ENCODE measurements at regions not wholly inside any gene's neighbourhood (a gene's known extent, or its start where the extent isn't known, plus 50 kb on each side); places are given as distances from the start of the nearest gene placed in this dataset.
"Not testable (repeated sequence)": the region's sequence is repeated elsewhere in the genome, so short reads cannot be mapped to it uniquely, and the experiment has no call there.

GRCh38 chr6:21333715-21334114 lies 259.8 kb upstream of the SOX4 start:
- DNase-seq, result no peak

GRCh38 chr6:21334651-21335050 lies 258.9 kb upstream of the SOX4 start:
- DNase-seq, result no peak

GRCh38 chr6:21335591-21335990 lies 258.0 kb upstream of the SOX4 start:
- DNase-seq, result no peak

GRCh38 chr6:21337263-21337662 lies 256.3 kb upstream of the SOX4 start:
- DNase-seq, result no peak

- DNase-seq, result no peak
These were observed 253.0 kb upstream of the SOX4 start for GRCh38 chr6:21340573-21340972.

- no peak for DNase-seq
These were observed 251.6 kb upstream of the SOX4 start for GRCh38 chr6:21341910-21342309.

- DNase-seq, result no peak
These were observed 251.1 kb upstream of the SOX4 start for GRCh38 chr6:21342501-21342900.

GRCh38 chr6:21345704-21346103 lies 247.8 kb upstream of the SOX4 start:
- DNase-seq, result not testable (repeated sequence)

- no peak for DNase-seq
These were observed 245.4 kb upstream of the SOX4 start for GRCh38 chr6:21348146-21348503.

GRCh38 chr6:21348504-21349195 lies 244.9 kb upstream of the SOX4 start:
- no peak for DNase-seq

- no peak for DNase-seq
These were observed 243.7 kb upstream of the SOX4 start for GRCh38 chr6:21349834-21350233.

GRCh38 chr6:21350926-21351325 lies 242.6 kb upstream of the SOX4 start:
- DNase-seq, result no peak

- DNase-seq, result no peak
These were observed 241.4 kb upstream of the SOX4 start for GRCh38 chr6:21352131-21352530.

GRCh38 chr6:21354805-21355238 lies 238.7 kb upstream of the SOX4 start:
- DNase-seq, result no peak

- DNase-seq, result no peak
These were observed 237.9 kb upstream of the SOX4 start for GRCh38 chr6:21355638-21356037.

GRCh38 chr6:21357262-21357661 lies 236.3 kb upstream of the SOX4 start:
- no peak for DNase-seq

- no peak for DNase-seq
These were observed 233.6 kb upstream of the SOX4 start for GRCh38 chr6:21359926-21360325.

- no peak for DNase-seq
These were observed 233.2 kb upstream of the SOX4 start for GRCh38 chr6:21360336-21360735.

- no peak for DNase-seq
These were observed 226.4 kb upstream of the SOX4 start for GRCh38 chr6:21367148-21367547.

- no peak for DNase-seq
These were observed 225.8 kb upstream of the SOX4 start for GRCh38 chr6:21367649-21368154.

- DNase-seq, result no peak
These were observed 222.5 kb upstream of the SOX4 start for GRCh38 chr6:21371061-21371460.

- DNase-seq, result no peak
These were observed 221.8 kb upstream of the SOX4 start for GRCh38 chr6:21371676-21372171.

All from amygdala (tissue), 56 donors.